Activated naive CD8-positive, alpha-beta T cell (primary cell): ENCODE measurements at regions not wholly inside any gene's neighbourhood (a gene's known extent, or its start where the extent isn't known, plus 50 kb on each side); places are given as distances from the start of the nearest gene placed in this dataset.
A peak's percentile ranks its signal among the peaks of the same experiment; 100 is the strongest.

Experiments
- H3K27ac Mint-ChIP-seq: one replicate; pipeline ENCODE4 v1.8.0; 2021; ENCODE audit warnings: mixed read lengths
- H3K27me3 Mint-ChIP-seq: one replicate; pipeline ENCODE4 v1.8.0; 2021; ENCODE audit warnings: mixed read lengths
- H3K36me3 Mint-ChIP-seq: one replicate; pipeline ENCODE4 v1.8.0; 2021; ENCODE audit warnings: mixed read lengths
- H3K4me1 Mint-ChIP-seq: one replicate; pipeline ENCODE4 v1.8.0; 2021; ENCODE audit warnings: low read depth, mixed read lengths
- H3K4me3 Mint-ChIP-seq: one replicate; pipeline ENCODE4 v1.8.0; 2021; ENCODE audit warnings: mild to moderate bottlenecking, mixed read lengths
- H3K9me3 Mint-ChIP-seq: one replicate; pipeline ENCODE4 v1.8.0; 2021; ENCODE audit warnings: low read depth, mixed read lengths

DNA sequence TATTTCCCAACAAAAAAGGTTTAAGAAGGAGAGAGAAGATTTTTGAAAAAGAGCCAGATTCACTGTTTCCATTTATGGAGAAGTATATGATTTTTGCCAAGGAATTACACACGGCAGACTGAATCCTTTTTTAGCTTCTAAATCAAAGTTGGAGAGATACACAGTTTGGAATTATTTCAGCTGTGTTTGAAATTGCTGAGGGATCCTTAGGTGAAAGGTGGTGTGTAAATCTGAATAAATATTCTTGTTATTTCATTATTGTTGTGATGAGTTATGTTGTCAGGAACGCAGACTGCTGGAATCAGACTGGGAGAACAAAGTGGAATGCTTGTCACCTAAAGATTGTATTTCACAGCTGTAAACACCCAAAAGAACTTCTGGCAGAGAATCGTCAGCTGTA, 168.5 kb upstream of the AKIRIN2 start:
- Mint-ChIP-seq H3K9me3 (no peaks in the 10 kb centered on the region), H3K4me1 (no peaks in the 10 kb centered on the region), H3K4me3 (no peak overlapping the region), H3K27me3 (no peaks in the 10 kb centered on the region), H3K36me3 (no peaks in the 10 kb centered on the region), H3K27ac (no peak overlapping the region)

DNA sequence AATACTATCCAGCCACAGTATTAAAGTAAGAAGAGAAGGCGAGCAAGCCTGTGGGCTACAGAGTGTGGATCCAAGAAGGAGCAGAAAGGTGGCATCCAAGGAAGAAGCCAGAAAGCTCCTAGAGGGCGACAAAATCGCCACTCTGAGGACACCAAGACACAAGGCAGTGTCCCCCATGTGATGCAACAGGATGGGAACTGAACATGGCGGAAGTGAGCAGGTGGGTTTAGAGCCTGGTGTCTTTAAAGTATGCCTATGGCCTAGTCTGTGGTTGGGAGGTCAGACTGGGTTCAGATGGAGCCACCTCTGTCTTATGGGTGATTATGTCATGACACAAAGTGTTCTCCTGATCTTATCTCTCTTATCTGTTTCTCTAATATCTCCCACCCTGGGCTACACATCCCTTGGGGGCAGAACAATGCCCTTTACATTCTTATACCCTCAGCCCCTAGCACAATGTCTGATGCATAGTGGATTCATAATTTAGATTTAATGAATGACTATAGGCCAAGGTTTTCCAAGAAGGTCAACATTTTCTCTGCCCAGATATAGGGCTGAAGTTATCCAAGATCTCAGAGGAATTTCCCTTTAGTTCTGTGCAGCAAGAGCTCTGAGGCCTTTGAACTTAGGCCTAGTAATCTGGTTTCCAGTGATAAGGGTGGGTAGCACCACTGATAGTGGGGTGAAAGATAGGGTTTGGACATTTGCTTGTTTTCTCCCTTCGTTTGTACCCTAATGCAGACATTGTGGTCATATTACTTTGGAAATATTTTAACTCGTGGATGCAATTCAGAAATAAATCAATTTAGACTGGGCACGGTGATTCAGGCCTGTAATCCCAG, 167.3 kb upstream of the AKIRIN2 start:
- Mint-ChIP-seq H3K4me1 (no peaks in the 10 kb centered on the region), H3K27ac (no peak overlapping the region), H3K4me3 (no peak overlapping the region), H3K27me3 (peaks cover 2% of the 10 kb centered on the region), H3K9me3 (no peaks in the 10 kb centered on the region), H3K36me3 (no peaks in the 10 kb centered on the region)

DNA sequence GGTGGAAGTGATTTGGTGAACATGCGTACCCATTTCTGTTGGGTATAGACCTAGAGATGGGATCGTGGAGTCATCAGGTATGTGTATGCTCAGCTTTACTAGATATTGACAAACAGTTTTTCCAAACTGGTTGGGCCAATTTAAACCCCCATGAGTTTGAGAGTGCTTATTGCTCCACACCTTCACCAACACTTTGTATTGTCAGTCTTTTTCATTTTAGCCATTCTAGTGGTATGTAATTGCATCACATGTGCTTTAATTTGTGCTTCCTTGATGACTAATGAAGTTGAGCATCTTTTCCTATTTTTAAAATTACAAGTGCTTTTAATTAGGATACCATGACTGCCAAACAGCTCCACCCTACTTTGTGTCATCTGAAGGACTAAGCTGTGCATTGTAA, 158.9 kb upstream of the AKIRIN2 start:
- H3K4me1 Mint-ChIP-seq, result no peaks in the 10 kb centered on the region
- no peak overlapping the region for H3K4me3 Mint-ChIP-seq
- peaks cover 3% of the 10 kb centered on the region for H3K9me3 Mint-ChIP-seq
- peaks cover 5% of the 10 kb centered on the region for H3K27me3 Mint-ChIP-seq
- H3K27ac Mint-ChIP-seq, result no peak overlapping the region
- peaks cover 2% of the 10 kb centered on the region for H3K36me3 Mint-ChIP-seq

DNA sequence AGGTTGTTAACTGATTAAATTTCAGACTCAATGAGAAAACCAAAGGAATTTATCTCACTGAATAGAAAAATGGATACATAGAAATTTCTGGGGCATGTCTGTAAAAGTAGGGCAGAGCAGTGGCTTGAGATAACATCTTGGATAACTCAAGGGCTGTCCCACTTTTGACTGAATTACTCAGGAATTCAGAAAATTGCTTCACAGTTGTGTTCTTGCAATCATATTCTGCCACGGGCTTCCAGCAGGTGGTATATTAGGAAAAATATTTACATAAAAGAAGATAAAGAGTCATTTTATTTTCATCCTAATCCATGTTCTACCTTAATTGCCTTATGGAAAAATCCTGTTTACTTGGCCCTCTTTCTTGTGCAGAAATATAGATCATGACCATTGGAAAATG, 156.4 kb upstream of the AKIRIN2 start:
- H3K4me1 Mint-ChIP-seq, result no peaks in the 10 kb centered on the region
- peaks cover 3% of the 10 kb centered on the region for H3K27me3 Mint-ChIP-seq
- peaks cover 3% of the 10 kb centered on the region for H3K9me3 Mint-ChIP-seq
- H3K27ac Mint-ChIP-seq, result no peak overlapping the region
- peaks cover 2% of the 10 kb centered on the region for H3K36me3 Mint-ChIP-seq
- no peak overlapping the region for H3K4me3 Mint-ChIP-seq

DNA sequence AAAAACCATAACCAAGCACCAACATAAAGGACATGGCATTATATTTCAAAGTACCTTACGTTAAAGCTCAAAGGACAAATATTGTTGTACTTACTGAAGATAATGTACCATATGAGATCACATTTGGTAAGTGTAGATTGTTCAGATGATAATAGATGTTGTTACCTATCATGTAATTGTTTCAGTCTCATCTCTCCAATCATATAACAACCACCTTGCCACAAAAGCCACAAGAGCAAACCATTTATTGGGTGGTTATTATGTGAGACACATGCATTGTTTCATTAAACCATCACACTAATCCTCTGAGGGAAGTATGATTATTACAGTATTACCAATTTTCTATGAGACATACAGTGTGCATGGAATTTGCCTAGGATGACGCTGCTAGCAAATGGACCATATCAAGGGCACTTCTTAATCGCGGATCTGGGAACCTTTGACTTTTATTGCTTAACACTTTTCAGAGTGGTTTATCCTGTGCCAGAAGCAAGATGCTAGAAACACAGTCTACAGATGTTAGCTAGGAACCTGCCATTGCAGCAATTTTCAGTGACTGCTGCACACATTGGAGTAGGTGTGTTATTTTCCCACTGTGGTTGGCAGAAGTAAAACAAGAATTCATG, 149.8 kb upstream of the AKIRIN2 start:
- Mint-ChIP-seq H3K27ac (no peak overlapping the region), H3K4me1 (no peaks in the 10 kb centered on the region), H3K36me3 (no peaks in the 10 kb centered on the region), H3K27me3 (peaks cover 2% of the 10 kb centered on the region), H3K9me3 (no peaks in the 10 kb centered on the region), H3K4me3 (no peak overlapping the region)

DNA sequence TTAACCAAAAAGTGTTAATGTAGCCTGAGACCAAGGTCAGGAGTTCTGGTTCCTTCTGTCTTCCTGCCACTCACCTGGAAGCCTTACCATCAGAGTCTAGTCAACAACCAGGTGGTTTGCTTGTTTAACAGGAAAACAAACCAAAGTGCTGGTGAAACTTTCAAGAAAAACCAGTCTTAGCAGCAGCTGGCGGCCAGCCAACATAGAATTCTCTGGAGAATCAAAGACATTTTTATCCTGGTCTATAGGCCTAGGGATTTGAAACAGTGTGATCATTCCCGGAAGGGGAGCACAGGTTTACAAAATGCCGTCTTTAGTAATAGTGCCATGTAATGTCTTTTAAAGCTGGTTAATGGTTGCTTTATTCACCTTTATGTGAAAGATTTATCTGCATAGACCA, 146.6 kb upstream of the AKIRIN2 start:
- Mint-ChIP-seq H3K9me3 (no peaks in the 10 kb centered on the region), H3K4me1 (no peaks in the 10 kb centered on the region), H3K27me3 (peaks cover 13% of the 10 kb centered on the region), H3K4me3 (no peak overlapping the region), H3K36me3 (no peaks in the 10 kb centered on the region), H3K27ac (no peak overlapping the region)

DNA sequence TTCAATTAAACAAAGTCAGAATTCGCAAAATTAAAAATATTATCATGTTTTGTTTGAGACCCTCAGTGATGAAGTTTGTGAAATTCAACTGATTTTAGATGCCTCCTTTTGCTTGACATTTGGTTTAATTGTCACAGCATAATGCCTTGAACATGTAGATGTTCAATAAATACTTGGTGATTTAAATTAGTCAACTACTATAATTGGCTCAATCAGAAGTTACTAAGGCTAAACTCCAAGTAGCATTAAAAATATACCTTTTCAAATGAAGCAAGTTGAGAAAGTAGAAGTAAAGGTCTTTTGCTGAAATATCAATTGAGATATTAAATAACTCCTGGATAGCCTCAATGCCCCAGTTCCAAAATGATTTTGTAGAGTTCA, 145.8 kb upstream of the AKIRIN2 start:
- Mint-ChIP-seq H3K27ac (no peak overlapping the region), H3K4me1 (no peaks in the 10 kb centered on the region), H3K27me3 (peaks cover 13% of the 10 kb centered on the region), H3K36me3 (no peaks in the 10 kb centered on the region), H3K4me3 (no peak overlapping the region), H3K9me3 (no peaks in the 10 kb centered on the region)

DNA sequence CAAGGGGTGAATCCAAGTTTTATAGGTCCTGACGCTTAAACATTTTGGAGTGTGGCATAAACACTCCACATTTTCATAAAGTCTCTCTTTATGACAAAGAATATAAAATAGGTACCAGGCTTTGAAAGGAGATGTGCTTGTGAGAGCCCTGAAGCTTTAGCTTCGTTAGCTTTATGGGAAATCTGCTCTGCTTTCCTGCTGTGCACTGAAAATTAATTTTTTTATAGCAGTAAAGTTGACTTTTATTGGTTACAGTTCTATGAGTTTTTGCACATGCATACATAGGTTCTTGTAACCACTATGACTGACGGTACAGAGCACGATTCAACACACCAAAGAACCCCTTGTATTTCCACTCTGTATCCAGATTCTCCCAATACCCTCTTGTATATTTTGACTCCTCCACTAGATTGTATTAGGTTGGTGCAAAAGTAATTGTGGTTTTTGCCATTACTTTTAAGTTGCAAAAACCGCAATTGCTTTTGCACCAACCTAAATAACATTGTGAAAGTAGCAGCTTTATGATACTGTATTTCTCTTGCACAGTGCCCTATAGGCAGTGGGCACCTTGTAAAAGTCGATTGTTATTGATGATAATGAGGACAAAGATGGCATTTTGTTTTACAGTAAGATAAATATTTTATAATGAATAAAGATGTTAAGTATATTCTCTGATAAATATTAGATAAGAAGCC, 145.2 kb upstream of the AKIRIN2 start:
- Mint-ChIP-seq H3K9me3 (no peaks in the 10 kb centered on the region), H3K4me3 (no peak overlapping the region), H3K36me3 (no peaks in the 10 kb centered on the region), H3K27ac (no peak overlapping the region), H3K4me1 (no peaks in the 10 kb centered on the region), H3K27me3 (peaks cover 13% of the 10 kb centered on the region)

DNA sequence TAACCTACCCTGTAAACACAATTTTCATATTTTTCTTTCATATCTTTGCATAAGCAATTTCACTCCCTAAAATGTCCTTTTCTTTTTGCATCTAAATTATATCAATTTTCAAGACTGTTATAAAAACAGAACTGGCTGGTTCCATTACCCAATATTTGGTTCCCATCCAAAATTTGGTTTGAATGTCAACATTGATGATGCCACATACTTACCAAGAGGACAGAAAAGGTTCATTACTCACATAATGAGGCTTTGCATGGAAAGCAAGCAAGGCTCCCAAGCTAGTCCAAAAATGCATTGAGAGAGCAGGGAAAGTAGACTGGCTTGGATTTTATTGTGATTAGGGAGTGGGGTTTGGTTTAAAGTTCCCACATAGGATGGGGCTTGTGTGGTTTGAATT, 144.4 kb upstream of the AKIRIN2 start:
- H3K4me1 Mint-ChIP-seq, result no peaks in the 10 kb centered on the region
- no peak overlapping the region for H3K4me3 Mint-ChIP-seq
- H3K36me3 Mint-ChIP-seq, result no peaks in the 10 kb centered on the region
- H3K9me3 Mint-ChIP-seq, result no peaks in the 10 kb centered on the region
- H3K27ac Mint-ChIP-seq, result no peak overlapping the region
- H3K27me3 Mint-ChIP-seq, result peaks cover 13% of the 10 kb centered on the region

DNA sequence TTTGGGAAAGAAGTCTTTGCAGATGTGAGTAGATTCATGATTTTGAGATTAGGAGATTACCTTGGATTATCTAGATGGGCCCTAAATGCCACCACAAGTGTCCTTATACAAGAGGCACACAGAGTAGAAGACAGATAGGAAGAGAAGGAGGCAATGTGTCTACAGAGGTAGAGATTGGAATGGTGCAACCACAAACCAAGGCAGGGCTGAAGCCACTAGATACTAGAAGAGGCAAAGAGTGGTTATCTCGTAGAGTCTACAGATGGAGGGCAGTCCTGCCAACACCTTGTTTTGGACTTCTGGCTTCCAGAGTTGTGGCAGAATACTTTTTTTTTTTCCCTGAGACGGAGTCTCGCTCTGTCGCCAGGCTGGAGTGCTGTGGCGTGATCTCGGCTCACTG, 138.3 kb upstream of the AKIRIN2 start:
- no peaks in the 10 kb centered on the region for H3K4me1 Mint-ChIP-seq
- peaks cover 9% of the 10 kb centered on the region for H3K27me3 Mint-ChIP-seq
- H3K27ac Mint-ChIP-seq, result no peak overlapping the region
- no peaks in the 10 kb centered on the region for H3K36me3 Mint-ChIP-seq
- no peak overlapping the region for H3K4me3 Mint-ChIP-seq
- H3K9me3 Mint-ChIP-seq, result no peaks in the 10 kb centered on the region

DNA sequence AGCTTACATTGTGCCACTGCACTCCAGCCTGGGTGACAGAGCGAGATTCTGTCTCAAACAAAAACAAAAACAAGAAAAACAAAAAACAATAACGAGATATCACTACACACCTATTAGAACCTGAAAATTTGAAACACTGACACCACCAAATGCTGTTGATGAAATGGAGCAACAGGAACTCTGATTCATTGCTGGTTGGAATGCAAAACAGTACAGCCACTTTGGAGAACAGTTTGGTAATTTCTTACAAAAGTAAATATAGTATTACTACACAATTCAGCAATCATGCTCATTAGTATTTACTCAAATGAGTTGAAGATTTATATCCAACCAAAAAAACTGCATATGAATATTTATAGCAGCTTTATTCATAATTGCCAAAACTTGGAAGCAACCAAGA, 135.8 kb upstream of the AKIRIN2 start:
- peaks cover 3% of the 10 kb centered on the region for H3K27me3 Mint-ChIP-seq
- peaks cover 2% of the 10 kb centered on the region for H3K4me1 Mint-ChIP-seq
- H3K4me3 Mint-ChIP-seq, result no peak overlapping the region
- no peak overlapping the region for H3K27ac Mint-ChIP-seq
- no peaks in the 10 kb centered on the region for H3K36me3 Mint-ChIP-seq
- no peaks in the 10 kb centered on the region for H3K9me3 Mint-ChIP-seq

DNA sequence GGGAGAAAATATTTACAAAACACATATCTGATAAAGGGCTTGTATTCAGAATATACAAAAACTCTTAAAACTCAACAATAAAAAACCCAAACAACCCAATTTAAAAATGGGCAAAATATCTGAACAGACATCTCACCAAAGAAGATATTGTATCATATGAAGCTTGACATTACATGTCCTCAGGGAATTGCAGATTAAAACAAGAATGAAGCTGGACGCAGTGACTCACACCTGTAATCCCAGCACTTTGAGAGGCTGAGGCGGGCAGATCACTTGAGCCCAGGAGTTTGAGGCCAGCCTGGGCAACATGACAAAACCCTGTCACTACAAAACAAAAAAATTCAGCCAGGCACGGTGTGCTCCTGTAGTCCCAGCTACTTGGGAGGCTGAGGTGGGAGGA, 135.4 kb upstream of the AKIRIN2 start:
- Mint-ChIP-seq H3K4me3 (no peak overlapping the region), H3K4me1 (peaks cover 6% of the 10 kb centered on the region), H3K27me3 (peaks cover 3% of the 10 kb centered on the region), H3K36me3 (no peaks in the 10 kb centered on the region), H3K9me3 (no peaks in the 10 kb centered on the region), H3K27ac (no peak overlapping the region)

DNA sequence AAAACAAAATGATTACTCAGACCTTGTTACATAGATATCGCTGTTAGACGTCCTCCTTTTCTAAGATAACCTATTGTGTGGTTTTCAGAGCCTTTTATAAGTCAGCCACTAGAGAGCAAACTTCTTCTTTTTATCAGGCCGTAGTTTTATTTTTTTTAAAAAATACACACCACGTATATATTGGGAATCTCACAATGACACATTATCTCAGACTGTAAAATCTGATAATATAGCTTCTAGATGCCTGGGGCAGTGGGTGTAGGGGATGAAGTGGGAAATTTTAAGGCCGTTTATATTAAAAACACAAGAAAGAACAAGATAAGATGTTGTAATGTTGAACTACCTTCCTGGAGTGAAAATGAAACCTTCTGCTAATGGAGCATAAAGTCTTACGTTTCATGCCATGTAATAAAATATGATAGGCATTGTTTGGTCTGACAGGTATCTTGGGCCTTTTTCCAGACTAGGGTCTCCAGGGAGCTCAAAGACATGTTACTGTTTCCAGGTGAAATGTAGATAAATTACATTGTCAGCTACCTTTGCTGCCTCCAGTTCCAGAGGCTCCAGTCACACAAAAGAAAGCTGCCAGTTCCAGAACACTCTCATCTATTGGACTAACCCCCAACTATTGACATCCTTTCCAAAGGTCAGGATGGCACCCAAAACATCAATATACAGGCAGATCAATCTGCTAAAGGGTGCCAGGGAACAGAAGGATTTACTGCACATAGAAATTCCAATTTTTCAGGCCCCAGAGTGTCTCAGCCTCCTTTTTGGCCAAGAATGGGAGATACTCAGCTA, 130.2 kb upstream of the AKIRIN2 start:
- Mint-ChIP-seq H3K36me3 (no peaks in the 10 kb centered on the region), H3K27ac (peak overlapping the region; percentile 70), H3K27me3 (peaks cover 1% of the 10 kb centered on the region), H3K9me3 (no peaks in the 10 kb centered on the region), H3K4me3 (peak overlapping the region; percentile 90), H3K4me1 (peaks cover 12% of the 10 kb centered on the region)

DNA sequence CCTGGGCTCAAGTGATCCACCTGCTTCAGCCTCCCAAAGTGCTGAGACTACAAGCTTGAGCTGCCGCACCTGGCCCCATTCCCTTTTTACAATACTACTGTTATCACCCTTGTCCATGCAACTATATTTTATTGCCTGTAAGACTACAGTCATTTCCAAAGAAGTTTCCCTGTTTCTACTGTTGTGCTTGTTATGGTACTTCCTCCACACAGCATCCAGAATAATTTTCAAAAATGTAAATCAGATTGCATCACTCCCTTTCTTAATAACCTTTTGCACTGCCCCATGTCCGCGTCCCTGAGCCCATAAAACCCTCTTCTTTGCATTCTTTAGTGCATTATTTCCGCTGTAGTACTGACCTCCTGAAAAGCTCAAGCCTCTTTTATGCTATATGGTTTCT, 128.9 kb upstream of the AKIRIN2 start:
- Mint-ChIP-seq H3K27me3 (peaks cover 1% of the 10 kb centered on the region), H3K27ac (no peak overlapping the region), H3K36me3 (no peaks in the 10 kb centered on the region), H3K4me3 (peak overlapping the region; percentile 12), H3K4me1 (peaks cover 17% of the 10 kb centered on the region), H3K9me3 (no peaks in the 10 kb centered on the region)

DNA sequence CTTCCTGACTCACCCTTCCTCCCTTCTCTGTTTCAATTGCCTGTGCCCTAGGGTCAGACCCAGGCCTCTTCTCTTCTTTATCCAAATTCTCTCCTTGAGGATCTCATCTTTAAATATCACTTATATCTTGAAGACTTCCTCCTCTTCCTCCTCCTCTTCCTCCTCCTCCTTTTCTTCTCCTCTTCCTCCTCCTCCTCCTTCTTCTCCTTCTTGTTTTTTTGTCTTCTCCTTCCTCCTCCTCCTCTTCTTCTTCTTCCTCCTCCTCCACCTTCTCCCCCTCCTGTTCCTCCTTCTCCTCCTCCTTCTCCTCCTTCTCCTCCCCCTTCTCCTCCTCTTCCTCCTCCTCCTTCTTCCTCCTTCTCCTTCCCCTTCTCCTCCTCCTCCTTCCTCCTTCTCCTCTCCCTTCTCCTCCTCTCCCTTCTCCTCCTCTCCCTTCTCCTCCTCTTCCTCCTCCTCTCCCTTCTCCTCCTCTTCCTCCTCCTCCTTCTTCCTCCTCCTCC, 127.6 kb upstream of the AKIRIN2 start:
- Mint-ChIP-seq H3K4me3 (no peak overlapping the region), H3K27me3 (peaks cover 1% of the 10 kb centered on the region), H3K9me3 (no peaks in the 10 kb centered on the region), H3K27ac (no peak overlapping the region), H3K36me3 (no peaks in the 10 kb centered on the region), H3K4me1 (peaks cover 19% of the 10 kb centered on the region)
